CD8-positive, alpha-beta memory T cell (primary cell): ENCODE measurements at regions not wholly inside any gene's neighbourhood (a gene's known extent, or its start where the extent isn't known, plus 50 kb on each side); places are given as distances from the start of the nearest gene placed in this dataset.

ENCODE experiments used
- CTCF ChIA-PET: fragments of 350-600 bp; sonication (Branson Sonifier 250); formaldehyde crosslinking; loops from one replicate; lab custom pipeline; 2021; ENCODE audit warnings: antibody characterized with exemption; lab: Charles Lee
- POLR2A ChIA-PET: fragments of 350-600 bp; sonication (Branson Sonifier 250); formaldehyde crosslinking; loops from one replicate; lab custom pipeline; 2021; ENCODE audit warnings: antibody characterized with exemption; lab: Charles Lee
- DNase-seq, 5 donors: peaks; one replicate each; pipeline versions ENCODE4 v3.0.0 to v3.0.0-alpha.2; 2020 to 2022; ENCODE audit warnings: mixed read lengths in 1 of 5
- H3K27ac ChIP-seq: one replicate; pipeline ENCODE4 v1.7.0; 2013; ENCODE audit warnings: low read depth, mild to moderate bottlenecking, low read length, moderate library complexity
- H3K27me3 ChIP-seq: 2 replicates; pipeline ENCODE4 v1.7.0; 2013; ENCODE audit warnings: low read length, mild to moderate bottlenecking; ENCODE audit not compliant: insufficient read depth, poor library complexity, severe bottlenecking
- H3K36me3 ChIP-seq: 2 replicates; pipeline ENCODE4 v1.7.0; 2013; ENCODE audit warnings: mild to moderate bottlenecking, low read length, moderate library complexity; ENCODE audit not compliant: insufficient read depth
- H3K4me1 ChIP-seq: 2 replicates; pipeline ENCODE4 v1.7.0; 2013; ENCODE audit warnings: mild to moderate bottlenecking, low read length, moderate library complexity; ENCODE audit not compliant: insufficient read depth
- H3K4me3 ChIP-seq: 2 replicates; pipeline ENCODE4 v1.7.0; 2013; ENCODE audit warnings: mild to moderate bottlenecking, low read length
- H3K9me3 ChIP-seq: 2 replicates; pipeline ENCODE4 v1.7.0; 2013; ENCODE audit warnings: mild to moderate bottlenecking, low read length
- H3K27ac Mint-ChIP-seq, 8 donors: one replicate each; pipeline ENCODE4 v1.8.0; 2020 to 2021; ENCODE audit warnings: mixed read lengths in 8 of 8, mild to moderate bottlenecking in 6 of 8, inconsistent platforms in 3 of 8, moderate library complexity in 3 of 8
- H3K27me3 Mint-ChIP-seq, 2 donors: one replicate each; pipeline ENCODE4 v1.8.0; 2020 to 2021; ENCODE audit warnings: mixed read lengths in 2 of 2, mild to moderate bottlenecking in 1 of 2, moderate library complexity in 1 of 2
- H3K36me3 Mint-ChIP-seq, 3 donors: one replicate each; pipeline ENCODE4 v1.8.0; 2020 to 2021; ENCODE audit warnings: mixed read lengths in 3 of 3, inconsistent platforms in 1 of 3, mild to moderate bottlenecking in 1 of 3
- H3K4me1 Mint-ChIP-seq, 3 donors: one replicate each; pipeline ENCODE4 v1.8.0; 2020 to 2021; ENCODE audit warnings: mixed read lengths in 3 of 3, inconsistent platforms in 1 of 3, mild to moderate bottlenecking in 1 of 3
- H3K4me3 Mint-ChIP-seq, 7 donors: one replicate each; pipeline ENCODE4 v1.8.0; 2020 to 2021; ENCODE audit warnings: mixed read lengths in 7 of 7, mild to moderate bottlenecking in 6 of 7, moderate library complexity in 4 of 7, inconsistent platforms in 2 of 7
- H3K9me3 Mint-ChIP-seq, 5 donors: one replicate each; pipeline ENCODE4 v1.8.0; 2020 to 2022; ENCODE audit warnings: mixed read lengths in 5 of 5, mild to moderate bottlenecking in 3 of 5, moderate library complexity in 2 of 5, inconsistent platforms in 1 of 5

- peaks cover 0 to 4% (median 2%) of the 10 kb centered on the region in 5 donors for H3K9me3 Mint-ChIP-seq
- H3K36me3 Mint-ChIP-seq, result no peaks in the 10 kb centered on the region
- Histone ChIP-seq H3K27me3 (no peaks in the 10 kb centered on the region), H3K9me3 (no peaks in the 10 kb centered on the region), H3K4me1 (no peaks in the 10 kb centered on the region), H3K4me3 (no peak overlapping the region), H3K27ac (no peak overlapping the region), H3K36me3 (no peaks in the 10 kb centered on the region)
- H3K27ac Mint-ChIP-seq, result no peak overlapping the region
- H3K27me3 Mint-ChIP-seq, result peaks cover 0 to 1% of the 10 kb centered on the region in 2 donors
- ChIA-PET POLR2A (no interaction called here), CTCF (no interaction called here)
- no peaks in the 10 kb centered on the region for H3K4me1 Mint-ChIP-seq
- no peak for DNase-seq
- H3K4me3 Mint-ChIP-seq, result no peak overlapping the region
Observed at GRCh38 chr2:23237147-23237546, 147.8 kb upstream of the KLHL29 start.

DNA sequence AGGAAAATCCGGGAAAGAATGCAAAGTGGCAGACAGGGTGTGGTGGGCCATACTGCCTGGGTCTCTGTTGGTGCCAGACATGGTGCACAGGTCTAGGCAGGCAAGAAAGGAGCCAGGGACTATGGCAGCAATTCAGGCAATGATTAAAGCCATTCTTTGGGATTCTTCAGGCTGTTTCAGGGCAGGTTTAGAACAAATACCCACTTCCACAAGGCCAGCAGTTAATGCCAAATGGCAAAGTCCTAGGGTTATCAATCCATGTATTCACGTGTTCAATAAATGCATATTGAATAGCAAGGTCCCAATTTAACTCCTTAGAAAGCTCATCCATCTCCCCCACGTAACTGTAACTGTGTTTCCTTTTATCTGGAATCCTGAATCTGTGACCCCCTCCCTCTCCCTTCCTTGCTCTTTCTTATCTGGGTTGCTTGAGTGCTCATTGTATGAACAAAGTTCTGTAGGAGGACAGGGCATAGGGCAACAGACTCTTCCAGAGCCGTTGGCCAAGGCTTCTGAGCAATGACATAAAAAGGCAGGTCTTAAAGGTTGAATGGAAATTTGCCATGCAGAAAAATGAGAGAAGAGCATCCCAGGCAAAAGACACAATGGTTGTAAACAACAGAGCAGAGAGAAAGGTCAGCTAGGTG lies 146.8 kb upstream of the KLHL29 start:
- H3K36me3 ChIP-seq, result no peaks in the 10 kb centered on the region
- ChIA-PET POLR2A (no interaction called here), CTCF (no interaction called here)
- Mint-ChIP-seq H3K27ac (no peak overlapping the region), H3K4me1 (no peaks in the 10 kb centered on the region), H3K4me3 (no peak overlapping the region), H3K36me3 (no peaks in the 10 kb centered on the region), H3K27me3 (no peaks in the 10 kb centered on the region), H3K9me3 (peaks cover 0 to 3% (median 2%) of the 10 kb centered on the region in 5 donors)
- H3K27ac ChIP-seq, result no peak overlapping the region
- H3K27me3 ChIP-seq, result no peaks in the 10 kb centered on the region
- H3K4me1 ChIP-seq, result no peaks in the 10 kb centered on the region
- DNase-seq, result no peak
- H3K9me3 ChIP-seq, result no peaks in the 10 kb centered on the region
- H3K4me3 ChIP-seq, result no peak overlapping the region

- Mint-ChIP-seq H3K36me3 (no peaks in the 10 kb centered on the region), H3K4me3 (no peak overlapping the region), H3K9me3 (peaks cover 0 to 3% (median 2%) of the 10 kb centered on the region in 5 donors), H3K27me3 (no peaks in the 10 kb centered on the region), H3K4me1 (no peaks in the 10 kb centered on the region), H3K27ac (no peak overlapping the region)
- Histone ChIP-seq H3K4me1 (no peaks in the 10 kb centered on the region), H3K27ac (no peak overlapping the region), H3K9me3 (no peaks in the 10 kb centered on the region), H3K27me3 (no peaks in the 10 kb centered on the region), H3K36me3 (no peaks in the 10 kb centered on the region), H3K4me3 (no peak overlapping the region)
- ChIA-PET CTCF (no interaction called here), POLR2A (no interaction called here)
- no peak for DNase-seq
Observed at GRCh38 chr2:23239374-23239773, 145.6 kb upstream of the KLHL29 start.

DNA sequence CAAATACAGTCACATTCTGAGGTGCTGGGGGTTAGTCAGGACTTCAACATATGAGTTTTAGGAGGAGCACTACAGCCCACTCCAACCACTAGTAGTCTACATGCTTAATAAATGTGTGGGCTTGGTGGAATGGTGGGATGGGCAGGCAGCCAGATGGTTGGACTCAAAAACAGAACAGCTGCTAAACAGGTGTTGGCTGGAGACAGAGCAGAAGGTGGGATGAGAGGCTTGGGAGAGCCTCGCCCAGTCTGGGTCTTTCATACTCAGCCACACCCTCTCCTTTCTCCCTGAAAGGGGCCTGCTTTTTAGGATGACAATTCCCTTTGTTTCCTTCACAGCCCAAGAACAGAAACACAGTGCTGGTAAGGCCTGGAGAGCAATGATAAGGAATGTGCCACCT lies 143.9 kb upstream of the KLHL29 start:
- H3K36me3 Mint-ChIP-seq, result no peaks in the 10 kb centered on the region
- no peaks in the 10 kb centered on the region for H3K36me3 ChIP-seq
- no peak overlapping the region for H3K27ac ChIP-seq
- no peak overlapping the region for H3K27ac Mint-ChIP-seq
- H3K9me3 Mint-ChIP-seq, result peaks cover 0 to 3% (median 2%) of the 10 kb centered on the region in 5 donors
- no peaks in the 10 kb centered on the region for H3K4me1 ChIP-seq
- DNase-seq, result no peak
- no peaks in the 10 kb centered on the region for H3K4me1 Mint-ChIP-seq
- ChIA-PET POLR2A (no interaction called here), CTCF (no interaction called here)
- no peaks in the 10 kb centered on the region for H3K27me3 ChIP-seq
- no peak overlapping the region for H3K4me3 Mint-ChIP-seq
- no peaks in the 10 kb centered on the region for H3K9me3 ChIP-seq
- H3K27me3 Mint-ChIP-seq, result no peaks in the 10 kb centered on the region
- H3K4me3 ChIP-seq, result no peak overlapping the region

DNA sequence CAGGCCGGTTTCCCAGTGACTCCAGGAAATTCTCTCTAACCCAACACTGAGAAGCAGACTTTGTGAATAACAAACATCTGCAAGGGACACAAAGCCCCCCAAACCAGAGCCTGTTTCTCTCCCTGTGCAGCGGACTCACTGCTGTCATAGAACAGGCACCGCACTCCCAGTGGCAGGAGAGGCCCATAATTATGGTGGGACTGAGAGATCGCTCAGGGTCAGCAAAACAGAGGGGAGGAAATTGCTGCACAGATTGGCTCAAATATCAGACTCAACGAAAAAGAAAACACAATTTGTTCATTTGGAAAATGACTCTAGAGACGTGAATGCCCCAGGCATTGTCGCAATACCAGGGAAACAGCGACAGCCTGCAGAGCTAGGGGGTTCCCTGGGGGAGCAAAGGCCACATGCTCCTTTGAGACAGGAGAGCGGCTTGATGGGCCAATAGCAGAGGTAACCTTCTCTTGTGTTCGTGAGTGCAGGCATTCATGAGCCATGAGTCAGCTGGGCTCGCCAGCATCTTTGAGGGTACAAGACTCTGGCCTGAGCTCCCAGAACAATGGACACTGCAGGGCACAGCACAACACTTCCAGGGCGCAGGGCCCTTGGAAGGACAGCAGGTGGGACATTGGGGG lies 143.3 kb upstream of the KLHL29 start:
- POLR2A ChIA-PET, result no interaction called here
- CTCF ChIA-PET, result no interaction called here
- Mint-ChIP-seq H3K27me3 (peaks cover 0 to under 1% of the 10 kb centered on the region in 2 donors), H3K27ac (no peak overlapping the region), H3K4me3 (no peak overlapping the region), H3K36me3 (no peaks in the 10 kb centered on the region), H3K4me1 (no peaks in the 10 kb centered on the region), H3K9me3 (peaks cover 0 to 3% (median 2%) of the 10 kb centered on the region in 5 donors)
- Histone ChIP-seq H3K4me3 (no peak overlapping the region), H3K36me3 (no peaks in the 10 kb centered on the region), H3K4me1 (no peaks in the 10 kb centered on the region), H3K9me3 (no peaks in the 10 kb centered on the region), H3K27me3 (no peaks in the 10 kb centered on the region), H3K27ac (no peak overlapping the region)
- DNase-seq, result no peak

DNA sequence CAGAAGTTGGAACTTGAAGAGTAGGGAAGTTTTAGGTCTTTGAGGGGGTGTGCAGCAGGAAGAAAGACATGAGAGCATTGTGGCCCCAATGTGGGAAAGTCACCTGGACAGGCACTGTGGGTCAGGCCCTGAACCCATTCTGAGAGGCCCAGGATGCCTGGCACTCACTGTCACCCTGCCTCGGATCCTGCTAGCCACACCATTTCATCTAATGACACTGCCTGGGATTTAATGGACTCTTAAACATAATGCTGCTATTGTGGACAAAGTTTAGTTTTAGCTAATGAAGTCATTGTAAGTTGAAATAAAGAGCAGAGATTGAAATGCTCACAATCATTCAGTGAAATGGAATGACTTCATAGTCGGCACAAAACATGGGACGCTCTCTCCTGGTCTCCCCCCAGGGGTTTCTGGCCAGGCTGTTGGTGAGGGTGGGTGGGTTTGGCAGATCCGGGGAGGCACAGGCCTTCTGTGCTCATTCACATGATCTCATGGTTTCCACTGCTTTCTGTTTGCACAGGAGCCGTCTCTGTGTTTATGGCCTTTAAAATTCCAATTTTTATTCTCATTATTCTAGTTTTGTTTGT lies 141.8 kb upstream of the KLHL29 start:
- H3K4me1 Mint-ChIP-seq, result no peaks in the 10 kb centered on the region
- Histone ChIP-seq H3K27me3 (no peaks in the 10 kb centered on the region), H3K4me1 (no peaks in the 10 kb centered on the region), H3K27ac (no peak overlapping the region), H3K9me3 (no peaks in the 10 kb centered on the region), H3K4me3 (no peak overlapping the region), H3K36me3 (no peaks in the 10 kb centered on the region)
- POLR2A ChIA-PET, result no interaction called here
- H3K27ac Mint-ChIP-seq, result no peak overlapping the region
- peaks cover 0 to 2% of the 10 kb centered on the region in 2 donors for H3K27me3 Mint-ChIP-seq
- CTCF ChIA-PET, result no interaction called here
- no peak for DNase-seq
- peaks cover 0 to 3% (median 2%) of the 10 kb centered on the region in 5 donors for H3K9me3 Mint-ChIP-seq
- no peak overlapping the region for H3K4me3 Mint-ChIP-seq
- H3K36me3 Mint-ChIP-seq, result no peaks in the 10 kb centered on the region

DNA sequence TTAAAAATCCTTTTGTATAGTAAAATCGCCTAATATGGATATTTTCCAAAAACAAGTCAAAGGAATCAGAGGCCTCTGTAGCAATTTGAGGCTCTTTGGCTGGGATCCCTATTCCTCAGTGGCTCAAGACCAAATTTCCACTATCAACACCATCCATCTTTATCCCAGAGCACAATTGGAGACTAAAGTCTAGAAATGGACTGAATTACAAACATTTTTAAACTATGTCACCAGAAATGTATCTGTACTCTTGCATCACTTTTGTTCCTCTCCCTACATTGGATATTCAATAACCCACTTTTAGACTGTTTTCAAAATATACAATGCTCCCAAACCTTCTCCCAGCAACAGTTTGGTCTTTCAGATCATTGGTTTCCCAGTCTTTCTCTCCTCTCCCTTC lies 140.4 kb upstream of the KLHL29 start:
- peaks cover 0 to 3% (median 0%) of the 10 kb centered on the region in 5 donors for H3K9me3 Mint-ChIP-seq
- Histone ChIP-seq H3K4me1 (no peaks in the 10 kb centered on the region), H3K27ac (no peak overlapping the region), H3K9me3 (no peaks in the 10 kb centered on the region), H3K4me3 (no peak overlapping the region), H3K36me3 (no peaks in the 10 kb centered on the region), H3K27me3 (no peaks in the 10 kb centered on the region)
- H3K27me3 Mint-ChIP-seq, result peaks cover 4 to 8% of the 10 kb centered on the region in 2 donors
- CTCF ChIA-PET, result interaction anchor here (0.6 kb wide), 1 partner anchor 90 kb away, joined by 3 read pairs; no protein-coding TSS in a partner anchor
- no peak overlapping the region for H3K4me3 Mint-ChIP-seq
- POLR2A ChIA-PET, result no interaction called here
- H3K4me1 Mint-ChIP-seq, result no peaks in the 10 kb centered on the region
- DNase-seq, result no peak
- no peak overlapping the region for H3K27ac Mint-ChIP-seq
- H3K36me3 Mint-ChIP-seq, result no peaks in the 10 kb centered on the region

DNA sequence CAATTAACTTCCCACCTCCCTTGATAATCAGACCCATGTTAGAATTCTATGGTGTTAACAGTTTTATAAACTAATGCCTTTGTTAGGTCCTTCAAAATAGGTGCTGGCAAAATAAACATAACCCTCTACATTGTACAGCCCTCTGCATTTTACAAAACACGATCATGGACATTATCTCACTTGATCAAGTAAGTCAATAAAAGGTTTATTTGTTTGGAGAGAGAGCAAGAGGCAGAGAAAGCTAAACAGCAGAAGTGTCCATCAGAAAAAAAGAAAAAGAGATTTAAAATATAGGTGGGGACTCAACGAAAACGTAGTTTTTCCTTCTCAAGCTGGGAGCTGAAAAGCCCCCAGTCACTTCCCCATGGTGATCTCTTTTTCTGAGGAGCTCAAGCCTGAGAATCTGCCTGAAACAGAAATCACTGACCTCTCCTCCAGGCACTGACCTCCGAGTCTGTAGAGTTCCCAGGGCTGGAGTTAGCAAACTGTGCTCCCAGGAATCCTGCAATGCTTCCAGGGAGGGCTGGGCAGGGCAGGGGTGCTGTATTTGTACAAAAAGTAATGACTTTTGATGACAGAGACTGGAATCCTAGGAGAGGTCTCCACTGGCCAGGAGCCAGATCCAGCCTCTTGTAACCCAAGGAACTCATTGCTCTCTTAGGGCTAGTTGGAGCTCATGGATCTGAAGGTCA lies 137.8 kb upstream of the KLHL29 start:
- no peaks in the 10 kb centered on the region for H3K4me1 ChIP-seq
- DNase-seq, result no peak
- CTCF ChIA-PET, result no interaction called here
- Mint-ChIP-seq H3K36me3 (no peaks in the 10 kb centered on the region), H3K27me3 (peaks cover 5 to 23% of the 10 kb centered on the region in 2 donors), H3K4me1 (no peaks in the 10 kb centered on the region), H3K9me3 (no peaks in the 10 kb centered on the region), H3K27ac (no peak overlapping the region), H3K4me3 (no peak overlapping the region)
- no peaks in the 10 kb centered on the region for H3K27me3 ChIP-seq
- POLR2A ChIA-PET, result no interaction called here
- H3K27ac ChIP-seq, result no peak overlapping the region
- H3K9me3 ChIP-seq, result no peaks in the 10 kb centered on the region
- no peaks in the 10 kb centered on the region for H3K36me3 ChIP-seq
- no peak overlapping the region for H3K4me3 ChIP-seq
